Smooth muscle cell (in vitro differentiated cells): ENCODE measurements at regions not wholly inside any gene's neighbourhood (a gene's known extent, or its start where the extent isn't known, plus 50 kb on each side); places are given as distances from the start of the nearest gene placed in this dataset.

Source experiments
- DNase-seq: peaks from one replicate; lab custom pipeline; 2025; ENCODE audit not compliant: unreplicated experiment; lab: John Stamatoyannopoulos, UW
- H2AFZ ChIP-seq: fragments of 200-600 bp; sonication (generic); 2 replicates; pipeline ENCODE4 v1.6.0; 2016; ENCODE audit warnings: antibody characterized with exemption, low read depth, mild to moderate bottlenecking
- H3F3A ChIP-seq: fragments of 200-600 bp; sonication (generic); 2 replicates; pipeline ENCODE4 v1.6.0; 2017; ENCODE audit warnings: antibody characterized with exemption, low read depth
- H3K27ac ChIP-seq: fragments of 200-600 bp; sonication (generic); 2 replicates; pipeline ENCODE4 v1.5.1; 2016; ENCODE audit warnings: low read depth, mild to moderate bottlenecking
- H3K27me3 ChIP-seq: fragments of 200-600 bp; sonication (generic); 2 replicates; pipeline ENCODE4 v1.6.1; 2016; ENCODE audit warnings: low read depth, mild to moderate bottlenecking
- H3K36me3 ChIP-seq: fragments of 200-600 bp; sonication (generic); 2 replicates; pipeline ENCODE4 v1.5.1; 2016; ENCODE audit warnings: low read depth
- H3K4me1 ChIP-seq: fragments of 200-600 bp; sonication (generic); 2 replicates; pipeline ENCODE4 v1.5.1; 2016; ENCODE audit warnings: low read depth
- H3K4me2 ChIP-seq: fragments of 200-600 bp; sonication (generic); 2 replicates; pipeline ENCODE4 v1.6.0; 2016; ENCODE audit warnings: mild to moderate bottlenecking
- H3K4me3 ChIP-seq: fragments of 200-600 bp; sonication (generic); 2 replicates; pipeline ENCODE4 v1.5.1; 2016; ENCODE audit warnings: mild to moderate bottlenecking
- H3K79me2 ChIP-seq: fragments of 200-600 bp; sonication (generic); 2 replicates; pipeline ENCODE4 v1.6.0; 2016; ENCODE audit warnings: low read depth, mild to moderate bottlenecking
- H3K9ac ChIP-seq: fragments of 200-600 bp; sonication (generic); 2 replicates; pipeline ENCODE4 v1.6.0; 2016; ENCODE audit warnings: low read depth
- H3K9me3 ChIP-seq: fragments of 200-600 bp; sonication (generic); replicated peaks from 2 replicates; pipeline ENCODE4 v1.5.1; 2016; ENCODE audit warnings: low read depth
- H4K20me1 ChIP-seq: fragments of 200-600 bp; sonication (generic); 2 replicates; pipeline ENCODE4 v1.6.0; 2016; ENCODE audit warnings: low read depth
- WGBS: methylation state at CpG from one replicate; pipeline ENCODE4 v1.1.7; 2016; ENCODE audit warnings: low lambda C conversion rate; 5-methylcytosine and 5-hydroxymethylcytosine counted together
- TF ChIP-seq, protein P1 (sequence below): fragments of 200-600 bp; sonication (generic); IDR thresholded peaks from 2 replicates; pipeline ENCODE4 v1.5.1; 2017; ENCODE audit warnings: borderline replicate concordance, mild to moderate bottlenecking, antibody characterized with exemption; ENCODE audit not compliant: insufficient read depth, poor library complexity, severe bottlenecking

DNA sequence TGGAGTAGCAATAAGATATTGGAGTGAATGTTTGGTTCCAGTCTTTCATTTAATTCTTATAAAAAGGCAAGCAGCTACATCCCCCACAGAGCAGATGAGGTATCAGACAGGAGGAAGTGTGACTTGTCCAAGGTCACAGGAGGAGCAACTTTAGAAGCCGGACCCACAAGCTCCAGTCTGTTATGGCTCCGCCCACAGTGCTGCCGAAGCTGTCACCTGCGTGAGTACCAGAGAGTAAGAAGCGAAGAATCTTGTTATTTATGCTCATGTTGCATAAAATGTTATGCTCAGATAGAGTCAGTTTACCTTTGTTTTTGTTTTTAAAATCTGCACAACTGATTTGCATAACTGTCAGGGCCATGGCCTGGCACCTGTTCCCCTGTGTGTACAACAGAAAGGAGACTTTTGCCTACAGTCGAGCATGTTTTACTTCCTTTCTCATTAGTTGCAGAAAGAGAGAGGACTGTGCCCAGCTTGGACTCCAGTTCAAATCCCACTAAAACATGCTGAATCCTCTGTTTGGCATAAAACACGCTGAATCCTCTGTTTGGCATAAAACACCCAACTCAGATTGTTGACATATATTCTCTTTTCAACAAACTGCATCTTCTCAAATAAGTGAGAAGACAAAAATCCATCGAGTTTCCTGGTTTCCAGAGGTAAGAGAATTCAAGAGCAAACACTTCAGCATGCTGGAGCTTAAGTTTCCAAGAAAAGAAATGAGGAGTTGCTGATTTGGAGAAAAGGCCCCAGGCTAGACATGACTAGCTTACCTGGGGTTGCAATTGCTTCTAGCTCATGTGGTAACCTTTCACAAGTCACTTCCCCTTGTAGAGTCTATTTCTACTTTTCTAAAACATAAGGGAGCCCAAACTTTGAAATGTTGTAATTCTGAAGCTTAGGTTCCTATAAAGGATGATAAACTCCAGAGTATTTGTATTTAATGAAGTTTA, 409.8 kb upstream of the ZMIZ1 start:
- Histone ChIP-seq H3F3A (peaks cover 7% of the 10 kb centered on the region), H4K20me1 (no peaks in the 10 kb centered on the region), H3K27me3 (no peaks in the 10 kb centered on the region), H3K27ac (no peak overlapping the region), H3K79me2 (no peaks in the 10 kb centered on the region), H3K36me3 (no peaks in the 10 kb centered on the region), H2AFZ (no peak overlapping the region), H3K4me1 (peaks cover 12% of the 10 kb centered on the region), H3K4me2 (no peak overlapping the region), H3K4me3 (no peak overlapping the region), H3K9ac (no peak overlapping the region), H3K9me3 (no peaks in the 10 kb centered on the region)
- no peak for DNase-seq
- WGBS, result 92% methylated on average over 8 of the region's 8 CpGs
- TF ChIP-seq, protein P1, sequence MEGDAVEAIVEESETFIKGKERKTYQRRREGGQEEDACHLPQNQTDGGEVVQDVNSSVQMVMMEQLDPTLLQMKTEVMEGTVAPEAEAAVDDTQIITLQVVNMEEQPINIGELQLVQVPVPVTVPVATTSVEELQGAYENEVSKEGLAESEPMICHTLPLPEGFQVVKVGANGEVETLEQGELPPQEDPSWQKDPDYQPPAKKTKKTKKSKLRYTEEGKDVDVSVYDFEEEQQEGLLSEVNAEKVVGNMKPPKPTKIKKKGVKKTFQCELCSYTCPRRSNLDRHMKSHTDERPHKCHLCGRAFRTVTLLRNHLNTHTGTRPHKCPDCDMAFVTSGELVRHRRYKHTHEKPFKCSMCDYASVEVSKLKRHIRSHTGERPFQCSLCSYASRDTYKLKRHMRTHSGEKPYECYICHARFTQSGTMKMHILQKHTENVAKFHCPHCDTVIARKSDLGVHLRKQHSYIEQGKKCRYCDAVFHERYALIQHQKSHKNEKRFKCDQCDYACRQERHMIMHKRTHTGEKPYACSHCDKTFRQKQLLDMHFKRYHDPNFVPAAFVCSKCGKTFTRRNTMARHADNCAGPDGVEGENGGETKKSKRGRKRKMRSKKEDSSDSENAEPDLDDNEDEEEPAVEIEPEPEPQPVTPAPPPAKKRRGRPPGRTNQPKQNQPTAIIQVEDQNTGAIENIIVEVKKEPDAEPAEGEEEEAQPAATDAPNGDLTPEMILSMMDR, result no peak

DNA sequence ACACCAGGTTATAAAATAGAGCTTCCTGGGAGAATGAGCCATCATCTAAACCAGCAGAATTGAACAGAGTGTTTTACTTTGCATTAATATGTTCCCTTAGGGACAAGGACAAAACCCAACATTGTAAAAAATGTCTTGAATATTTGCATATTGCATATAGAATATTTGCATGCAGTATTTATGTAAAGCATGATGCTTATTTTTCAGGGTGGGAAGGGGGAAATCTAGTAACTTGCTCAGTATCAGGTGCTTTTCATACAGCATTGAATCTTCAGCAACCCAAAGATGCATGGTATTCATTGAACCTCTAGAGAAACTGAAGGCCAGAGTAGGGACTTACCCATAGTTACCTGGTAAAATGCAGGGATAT, 409.2 kb upstream of the ZMIZ1 start:
- no peak for DNase-seq
- no peak overlapping the region for H3K27ac ChIP-seq
- no peak overlapping the region for H3K4me2 ChIP-seq
- no peak overlapping the region for H2AFZ ChIP-seq
- no peaks in the 10 kb centered on the region for H4K20me1 ChIP-seq
- H3K9ac ChIP-seq, result no peak overlapping the region
- TF ChIP-seq, protein P1, result no peak
- H3K4me1 ChIP-seq, result peaks cover 12% of the 10 kb centered on the region
- no peaks in the 10 kb centered on the region for H3K36me3 ChIP-seq
- no peaks in the 10 kb centered on the region for H3K27me3 ChIP-seq
- H3F3A ChIP-seq, result peaks cover 7% of the 10 kb centered on the region
- no peaks in the 10 kb centered on the region for H3K79me2 ChIP-seq
- H3K9me3 ChIP-seq, result no peaks in the 10 kb centered on the region
- H3K4me3 ChIP-seq, result no peak overlapping the region

- TF ChIP-seq, protein P1, result no peak
- DNase-seq, result no peak
- WGBS, result 91% methylated on average over 7 of the region's 7 CpGs
Measured at GRCh38 chr10:78660446-78661106, 408.2 kb upstream of the ZMIZ1 start.

More at GRCh38 chr10:78660446-78661106, 408.2 kb upstream of the ZMIZ1 start:
- Histone ChIP-seq H3K27me3 (no peaks in the 10 kb centered on the region), H3K9me3 (no peaks in the 10 kb centered on the region), H2AFZ (no peak overlapping the region), H3K36me3 (no peaks in the 10 kb centered on the region), H3K4me3 (no peak overlapping the region), H3K27ac (no peak overlapping the region), H3F3A (peaks cover 7% of the 10 kb centered on the region), H3K79me2 (no peaks in the 10 kb centered on the region), H3K9ac (no peak overlapping the region), H4K20me1 (no peaks in the 10 kb centered on the region), H3K4me1 (peaks cover 11% of the 10 kb centered on the region), H3K4me2 (no peak overlapping the region)
